ENCODE measurements at regions not wholly inside any gene's neighbourhood (a gene's known extent, or its start where the extent isn't known, plus 50 kb on each side); places are given as distances from the start of the nearest gene placed in this dataset.

DNA sequence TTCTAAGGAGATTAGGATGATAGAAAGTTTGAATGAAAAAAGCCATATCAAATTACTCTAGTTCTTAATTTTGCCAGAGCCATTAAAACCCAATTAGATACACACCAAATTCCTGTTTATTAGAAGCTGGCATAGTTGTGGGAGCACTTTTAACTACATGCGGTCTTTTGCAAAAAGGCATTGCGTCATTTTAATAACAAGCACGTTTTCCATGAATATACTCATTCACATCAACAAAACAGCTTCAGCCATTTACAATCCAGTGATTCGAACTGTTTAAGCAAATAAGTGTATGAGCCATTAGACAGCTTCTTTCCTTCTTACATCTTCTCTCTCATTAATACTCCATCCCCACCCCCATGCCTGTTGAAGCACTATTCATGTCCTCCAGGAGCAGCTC is 109.5 kb upstream of the EOLA2 start:
- in situ Hi-C loops (cut with HindIII; ENCODE audit: low sequenced_read_pairs): no loop called here
- no peak for DNase-seq (ENCODE audit: low read depth)
- no peak for TF ChIP-seq CTCF (IDR thresholded peaks at IDR 0.05; ENCODE audit: low read depth, low read length, missing control alignments)
- H3K4me3 ChIP-seq (ENCODE audit: low read depth, low read length): no peak overlapping the region

DNA sequence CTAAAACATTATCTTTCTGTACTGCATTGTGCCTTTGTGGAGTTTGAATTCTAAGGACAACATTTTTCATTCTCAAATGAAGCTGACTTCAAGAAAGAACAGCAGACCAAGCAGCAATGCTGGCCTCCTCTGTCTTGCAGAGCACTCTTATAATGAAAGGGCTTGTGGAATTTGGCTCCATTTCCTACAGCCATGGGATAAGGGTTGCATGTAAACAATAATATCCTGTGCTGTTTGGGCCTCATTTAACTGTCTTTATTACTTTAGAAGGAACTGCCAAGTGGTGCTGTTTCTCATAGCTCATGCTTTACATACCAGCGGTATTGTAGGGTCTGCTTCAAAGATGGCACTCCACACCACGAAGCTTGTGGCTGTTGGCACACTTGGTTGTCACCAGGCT is 111.4 kb upstream of the EOLA2 start:
- in situ Hi-C loops (cut with HindIII; ENCODE audit: low sequenced_read_pairs): no loop called here
- H3K4me3 ChIP-seq (ENCODE audit: low read depth, low read length): no peak overlapping the region
- DNase-seq (ENCODE audit: low read depth): no peak
- TF ChIP-seq CTCF (IDR thresholded peaks at IDR 0.05; ENCODE audit: low read depth, low read length, missing control alignments): no peak

- no peak for DNase-seq (ENCODE audit: low read depth)
- no peak overlapping the region for H3K4me3 ChIP-seq (ENCODE audit: low read depth, low read length)
- in situ Hi-C loops (cut with HindIII; ENCODE audit: low sequenced_read_pairs): no loop called here
- TF ChIP-seq CTCF (IDR thresholded peaks at IDR 0.05; ENCODE audit: low read depth, low read length, missing control alignments): no peak
Measured at GRCh38 chrX:150050387-150050786, 112.1 kb upstream of the EOLA2 start.

DNA sequence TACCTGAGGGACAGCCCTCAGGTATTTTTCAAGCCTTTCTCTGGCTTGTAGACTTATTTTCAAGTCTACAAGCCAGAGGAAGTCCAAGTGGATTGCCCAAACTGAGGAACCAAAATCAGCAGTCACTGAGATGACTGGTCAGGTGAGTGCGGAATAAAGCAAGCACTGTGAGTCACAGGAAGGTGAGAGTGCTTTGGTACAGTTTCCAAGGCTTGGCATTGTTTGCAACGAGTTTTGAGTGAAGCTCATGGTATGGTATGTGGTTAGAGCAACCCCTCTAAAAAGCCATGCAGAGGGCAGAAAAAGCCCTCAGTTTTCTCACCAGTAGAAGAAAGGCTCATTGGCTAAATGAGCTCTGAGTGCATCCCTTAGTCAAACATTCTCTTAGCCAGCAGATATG is 112.8 kb upstream of the EOLA2 start:
- in situ Hi-C loops (cut with HindIII; ENCODE audit: low sequenced_read_pairs): no loop called here
- no peak overlapping the region for H3K4me3 ChIP-seq (ENCODE audit: low read depth, low read length)
- DNase-seq (ENCODE audit: low read depth): no peak
- no peak for TF ChIP-seq CTCF (IDR thresholded peaks at IDR 0.05; ENCODE audit: low read depth, low read length, missing control alignments)

DNA sequence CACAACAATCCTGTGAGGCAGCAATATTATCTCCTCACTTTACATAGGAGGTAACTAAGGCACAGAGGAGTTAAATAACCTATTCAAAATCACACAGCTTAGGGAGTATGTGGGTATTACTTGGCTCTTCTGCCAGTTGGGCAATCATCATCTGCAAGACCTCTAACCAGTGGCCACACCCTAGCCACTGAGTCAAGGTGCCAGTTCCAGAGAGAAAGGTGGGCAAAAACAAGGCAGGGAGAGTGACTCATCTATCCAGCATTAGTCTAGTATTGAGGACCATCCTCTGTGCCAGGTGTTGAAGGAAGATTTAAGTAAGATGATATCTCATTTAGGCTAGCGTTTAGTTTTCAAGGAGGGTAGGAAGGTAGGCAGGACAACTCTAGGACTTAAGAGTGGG is 113.9 kb upstream of the EOLA2 start:
- in situ Hi-C loops (cut with HindIII; ENCODE audit: low sequenced_read_pairs): no loop called here
- no peak overlapping the region for H3K4me3 ChIP-seq (ENCODE audit: low read depth, low read length)
- DNase-seq (ENCODE audit: low read depth): no peak
- no peak for TF ChIP-seq CTCF (IDR thresholded peaks at IDR 0.05; ENCODE audit: low read depth, low read length, missing control alignments)

- H3K4me3 ChIP-seq (ENCODE audit: low read depth, low read length): no peak overlapping the region
- in situ Hi-C loops (cut with HindIII; ENCODE audit: low sequenced_read_pairs): no loop called here
- no peak for DNase-seq (ENCODE audit: low read depth)
- no peak for TF ChIP-seq CTCF (IDR thresholded peaks at IDR 0.05; ENCODE audit: low read depth, low read length, missing control alignments)
Measured at GRCh38 chrX:150058728-150059127, 120.4 kb upstream of the EOLA2 start.

GRCh38 chrX:150060406-150060805 is 122.1 kb upstream of the EOLA2 start:
- in situ Hi-C loops (cut with HindIII; ENCODE audit: low sequenced_read_pairs): no loop called here
- H3K4me3 ChIP-seq (ENCODE audit: low read depth, low read length): no peak overlapping the region
- DNase-seq (ENCODE audit: low read depth): no peak
- TF ChIP-seq CTCF (IDR thresholded peaks at IDR 0.05; ENCODE audit: low read depth, low read length, missing control alignments): no peak

All from astrocyte of the cerebellum (primary cell).